K562 (cell line): ENCODE measurements at regions not wholly inside any gene's neighbourhood (a gene's known extent, or its start where the extent isn't known, plus 50 kb on each side); places are given as distances from the start of the nearest gene placed in this dataset.

Experiments
- ARNT ChIP-seq, 2 experiments: fragments of 450-650 bp; IDR thresholded peaks; 2 replicates each; pipeline ENCODE4 v1.6.1; 2016; ENCODE audit warnings: mild to moderate bottlenecking in 1 of 2
- CAMTA2 ChIP-seq: fragments of 250-450 bp; sonication (Bioruptor Pico); conservative IDR thresholded peaks from 2 replicates; pipeline ENCODE4 v1.5.1; 2022
- ELK1 ChIP-seq: sonication (generic); formaldehyde crosslinking; IDR thresholded peaks from 2 replicates; pipeline ENCODE4 v1.8.1; 2022; ENCODE audit warnings: missing genetic modification reagents
- ETS1 ChIP-seq: conservative IDR thresholded peaks from 2 replicates; pipeline ENCODE4 v1.6.1; 2011; ENCODE audit warnings: low read depth, mild to moderate bottlenecking, low read length; ENCODE audit not compliant: control insufficient read depth
- EZH2 ChIP-seq: IDR thresholded peaks from 2 replicates; pipeline ENCODE4 v1.6.1; 2012; ENCODE audit warnings: low read depth, mild to moderate bottlenecking, inconsistent platforms, low read length, borderline replicate concordance
- FOXP1 ChIP-seq: sonication (generic); formaldehyde crosslinking; IDR thresholded peaks from 2 replicates; pipeline ENCODE4 v1.8.0; 2022; ENCODE audit warnings: mild to moderate bottlenecking, missing genetic modification reagents
- GATAD2A ChIP-seq: fragments of 450-650 bp; IDR thresholded peaks from 2 replicates; pipeline ENCODE4 v1.6.1; 2017
- HBP1 ChIP-seq: fragments of 450-650 bp; formaldehyde crosslinking; IDR thresholded peaks from 2 replicates; pipeline ENCODE4 v1.4.0; 2022; ENCODE audit warnings: missing genetic modification characterization
- HDGF ChIP-seq: fragments of 450-650 bp; IDR thresholded peaks from 2 replicates; pipeline ENCODE4 v1.6.1; 2016
- ILF3 ChIP-seq: fragments of 450-650 bp; IDR thresholded peaks from 2 replicates; pipeline ENCODE4 v1.6.1; 2018; ENCODE audit warnings: antibody characterized with exemption, mild to moderate bottlenecking, moderate library complexity, borderline replicate concordance
- NCOA2 ChIP-seq, 2 experiments: fragments of 450-650 bp; IDR thresholded peaks; 2 replicates each; pipeline ENCODE4 v1.6.1; 2018; ENCODE audit warnings: mild to moderate bottlenecking in 2 of 2, moderate library complexity in 1 of 2; ENCODE audit not compliant: partially characterized antibody in 2 of 2
- NFE2L1 ChIP-seq: fragments of 450-650 bp; IDR thresholded peaks from 2 replicates; pipeline ENCODE4 v1.6.1; 2016; ENCODE audit warnings: missing genetic modification characterization, low read depth, mild to moderate bottlenecking, missing compliant biosample characterization, moderate library complexity, borderline replicate concordance
- PHF8 ChIP-seq: fragments of 200-600 bp; sonication (generic); IDR thresholded peaks from 2 replicates; pipeline ENCODE4 v1.6.1; 2012; ENCODE audit warnings: mixed run types, mild to moderate bottlenecking, inconsistent platforms, low read length, moderate library complexity, borderline replicate concordance
- RBM39 ChIP-seq: fragments of 200-400 bp; formaldehyde crosslinking; optimal IDR thresholded peaks from 2 replicates; pipeline ENCODE3; 2018; ENCODE audit warnings: low read depth, low read length
- SNRNP70 ChIP-seq: fragments of 200-400 bp; formaldehyde crosslinking; optimal IDR thresholded peaks from 2 replicates; pipeline ENCODE3; 2017; ENCODE audit warnings: low read depth, low read length
- STAT5B ChIP-seq: fragments of 250-450 bp; sonication (Bioruptor Pico); IDR thresholded peaks from 2 replicates; pipeline ENCODE4 v1.8.0; 2021; ENCODE audit warnings: mild to moderate bottlenecking, inconsistent platforms
- TEAD1 ChIP-seq, 2 experiments: fragments of 450-650 bp in 1 of 2; sonication (generic) in 1 of 2; formaldehyde crosslinking; IDR thresholded peaks; 2 replicates each; pipeline versions ENCODE4 v1.4.0 to v1.8.0; 2020 to 2022; ENCODE audit warnings: mild to moderate bottlenecking in 2 of 2, missing genetic modification reagents in 1 of 2
- TOE1 ChIP-seq, 2 experiments: fragments of 450-650 bp in 1 of 2; sonication (generic) in 1 of 2; formaldehyde crosslinking in 1 of 2; IDR thresholded peaks; 2 replicates each; pipeline versions ENCODE4 v1.7.1 to v1.8.0; 2016 to 2022; ENCODE audit warnings: borderline replicate concordance in 2 of 2, mild to moderate bottlenecking in 2 of 2, antibody characterized with exemption in 1 of 2, inconsistent platforms in 1 of 2, low read depth in 1 of 2, missing genetic modification reagents in 1 of 2, moderate library complexity in 1 of 2
- ZBTB12 ChIP-seq: fragments of 250-450 bp; sonication (Bioruptor Pico); IDR thresholded peaks from 2 replicates; pipeline ENCODE4 v1.4.0; 2020
- ZEB2 ChIP-seq: fragments of 450-650 bp; IDR thresholded peaks from 2 replicates; pipeline ENCODE4 v1.6.1; 2016
- ZNF165 ChIP-seq: fragments of 250-450 bp; sonication (Bioruptor Pico); IDR thresholded peaks from 2 replicates; pipeline ENCODE4 v1.4.0; 2020; ENCODE audit warnings: borderline replicate concordance
- ZNF224 ChIP-seq: sonication (generic); formaldehyde crosslinking; IDR thresholded peaks from 2 replicates; pipeline ENCODE4 v1.8.0; 2022; ENCODE audit warnings: mild to moderate bottlenecking, missing genetic modification reagents
- ZNF263 ChIP-seq: sonication (generic); formaldehyde crosslinking; IDR thresholded peaks from 2 replicates; pipeline ENCODE4 v1.8.0; 2022; ENCODE audit warnings: mild to moderate bottlenecking, missing genetic modification reagents, borderline replicate concordance
- ZNF586 ChIP-seq: fragments of 450-650 bp; formaldehyde crosslinking; conservative IDR thresholded peaks from 2 replicates; pipeline ENCODE4 v1.4.0; 2020; ENCODE audit warnings: mild to moderate bottlenecking, moderate library complexity
- ZNF668 ChIP-seq: fragments of 250-450 bp; sonication (Bioruptor Pico); IDR thresholded peaks from 2 replicates; pipeline ENCODE4 v1.8.0; 2022; ENCODE audit warnings: mild to moderate bottlenecking, inconsistent platforms

GRCh38 chr1:213724640-213725536, 262.9 kb upstream of the PROX1 start (continued):
- TF ChIP-seq ELK1 (CRISPR knock-in tag) (no peak), STAT5B (CRISPR knock-in tag) (no peak), CAMTA2 (CRISPR knock-in tag) (no peak), ZBTB12 (no peak), SNRNP70 (no peak), ZNF668 (no peak), ZNF224 (no peak), ILF3 (no peak), ZNF586 (no peak), ARNT (IDR thresholded peaks at IDR 0.05) (no peak), ZNF263 (CRISPR knock-in tag) (no peak), HDGF (no peak), ETS1 (no peak), FOXP1 (no peak), TEAD1 (CRISPR knock-in tag; IDR thresholded peaks at IDR 0.05) (no peak), NCOA2 (IDR thresholded peaks at IDR 0.05; ENCODE audit: partially characterized antibody in 2 of 2) (no peak), HBP1 (CRISPR knock-in tag) (no peak), ZEB2 (no peak), ZNF165 (CRISPR knock-in tag) (0 out of 2 replicates have a peak, but pooled peaks have one; percentile 54), NFE2L1 (no peak), RBM39 (no peak), EZH2 (no peak), PHF8 (no peak), GATAD2A (no peak), TOE1 (IDR thresholded peaks at IDR 0.05; ENCODE audit: borderline replicate concordance) (no peak), TOE1 (CRISPR knock-in tag; IDR thresholded peaks at IDR 0.05; ENCODE audit: borderline replicate concordance, low read depth) (no peak)
